ENCODE measurements at regions not wholly inside any gene's neighbourhood (a gene's known extent, or its start where the extent isn't known, plus 50 kb on each side); places are given as distances from the start of the nearest gene placed in this dataset.

DNA sequence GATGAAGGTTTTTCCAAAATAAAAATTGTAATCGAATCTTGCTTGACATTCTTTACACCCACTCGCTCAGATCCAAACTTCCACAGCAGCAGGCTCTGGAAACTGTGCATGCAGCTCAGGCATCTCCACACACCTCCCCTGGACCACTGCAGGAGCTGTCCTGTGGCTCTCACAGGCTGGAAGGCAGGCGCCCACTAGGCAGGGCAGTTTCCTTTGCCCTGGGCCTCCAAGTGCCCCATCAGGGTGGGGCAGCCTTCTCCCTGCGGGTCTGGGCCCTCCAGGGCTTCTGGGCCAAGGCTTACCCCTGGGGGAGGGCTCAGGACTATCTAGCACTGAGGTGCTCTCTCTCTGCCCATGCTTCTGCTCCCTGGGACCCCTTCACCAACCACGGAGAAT is 114.5 kb upstream of the RPL38 start:
- POLR2A ChIA-PET: no interaction called here
- no peak overlapping the region for H3K4me3 ChIP-seq

DNA sequence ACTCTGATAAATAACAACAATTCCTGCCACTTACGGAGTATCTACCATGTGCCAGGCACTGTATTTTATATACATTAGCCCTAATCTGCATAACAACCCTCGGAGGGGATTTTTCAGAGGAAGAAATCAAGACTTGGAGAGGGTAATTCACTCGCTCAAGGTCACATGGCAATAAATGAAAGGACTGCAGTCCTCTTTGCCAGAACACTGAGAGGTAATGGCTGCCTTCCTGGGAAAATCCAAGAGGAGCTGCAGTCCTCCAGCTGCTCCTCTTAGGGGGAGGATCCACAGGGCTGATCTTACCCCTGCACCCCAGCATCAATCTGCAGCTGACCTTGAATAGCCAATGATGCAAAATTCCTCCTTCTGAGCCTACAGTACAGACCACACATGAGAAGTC is 114.1 kb upstream of the RPL38 start:
- Histone ChIP-seq H3K27ac (ENCODE audit: extremely low read depth, low read depth, low read length) (no peak overlapping the region), H3K4me3 (no peak overlapping the region), H3K36me3 (ENCODE audit: control insufficient read depth, insufficient read depth, low read length) (no peaks in the 10 kb centered on the region), H4K20me1 (replicated peaks; ENCODE audit: control insufficient read depth, insufficient read depth, low read length) (no peaks in the 10 kb centered on the region), H3K79me2 (ENCODE audit: control insufficient read depth, insufficient read depth, low read length) (no peaks in the 10 kb centered on the region), H3K9ac (ENCODE audit: insufficient read depth in 1 of 2, low read depth in 2 of 2, low read length in 2 of 2) (no peak overlapping the region), H3K27me3 (ENCODE audit: control insufficient read depth in 2 of 2, insufficient read depth in 2 of 2, low read length in 2 of 2) (peaks cover 0 to 5% of the 10 kb centered on the region in 2 experiments; a peak in 2 of 5 replicates), H3K4me1 (replicated peaks in 1 of 2; ENCODE audit: control insufficient read depth in 2 of 2, insufficient read depth in 2 of 2, low read length in 2 of 2) (no peaks in the 10 kb centered on the region), H3K9me1 (ENCODE audit: control insufficient read depth, insufficient read depth, low read length) (peaks cover 3% of the 10 kb centered on the region), H3K4me2 (ENCODE audit: insufficient read depth, low read length) (no peak overlapping the region), H3K9me3 (replicated peaks; ENCODE audit: control insufficient read depth, insufficient read depth, low read depth, low read length) (no peaks in the 10 kb centered on the region), H2AFZ (ENCODE audit: low read depth, low read length) (no peak overlapping the region)
- no peak for FAIRE-seq
- intact Hi-C loops (cut with micrococcal nuclease) (no loop called here), in situ Hi-C loops (cut with MboI) (no loop called here)
- 0% methylated on average over 3 of the region's 3 CpGs for WGBS (ENCODE audit: insufficient coverage, low coverage, missing lambda C conversion rate)
- TF ChIP-seq TAF9B (IDR thresholded peaks at IDR 0.05; ENCODE audit: partially characterized antibody): no peak
- TF ChIP-seq, protein P1, sequence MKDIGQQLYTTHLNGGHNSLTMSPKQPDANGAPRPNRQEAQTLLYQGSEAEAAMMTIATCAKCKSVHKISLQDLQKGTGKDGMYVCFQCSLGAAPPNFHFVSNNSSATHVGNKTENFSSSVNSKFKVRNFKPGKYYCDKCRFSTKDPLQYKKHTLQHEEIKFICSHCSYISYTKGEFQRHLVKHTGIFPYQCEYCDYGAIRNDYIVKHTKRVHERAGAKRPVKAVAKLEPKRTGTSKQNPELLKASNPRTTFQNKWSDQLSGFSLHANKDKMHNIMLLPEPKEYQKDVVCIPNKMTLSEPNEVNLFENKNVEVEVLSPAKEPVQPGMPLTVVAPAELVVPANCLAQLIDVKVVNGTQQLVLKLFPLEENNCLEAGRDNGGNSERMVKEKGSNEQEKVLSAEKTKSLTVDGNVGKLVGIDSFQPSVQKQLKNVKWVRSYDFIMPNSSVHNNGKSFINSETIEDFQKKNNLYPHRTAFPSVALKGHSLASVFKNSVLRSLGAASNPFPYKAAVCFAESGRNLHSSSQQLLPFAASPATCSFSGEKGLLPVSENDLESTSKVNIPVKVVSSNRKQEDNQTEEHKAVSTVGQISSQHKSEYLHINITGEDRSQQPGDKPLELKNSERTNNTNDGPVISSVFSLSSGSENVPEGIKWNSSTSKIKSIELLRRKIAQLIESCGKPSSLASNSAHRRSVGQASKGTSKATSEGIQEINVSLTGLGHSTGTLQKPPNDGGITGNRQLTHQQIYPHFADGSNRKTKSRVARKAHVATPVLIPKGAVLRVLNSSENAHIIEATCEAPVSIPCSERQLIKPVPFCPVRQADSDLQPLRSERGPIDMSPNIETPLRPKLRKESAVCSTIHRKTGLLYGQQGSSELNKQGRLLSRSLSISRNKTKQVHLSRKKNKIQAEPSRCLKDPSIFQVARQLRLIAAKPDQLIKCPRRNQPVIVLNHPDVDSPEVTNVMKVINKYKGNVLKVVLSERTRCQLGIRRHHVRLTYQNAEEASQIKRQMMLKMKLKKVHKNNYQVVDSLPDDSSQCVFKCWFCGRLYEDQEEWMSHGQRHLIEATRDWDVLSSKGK (CRISPR knock-in tag; IDR thresholded peaks at IDR 0.05): no peak
- no peak for TF ChIP-seq SMARCA5 (IDR thresholded peaks at IDR 0.05)
- TF ChIP-seq TAF1 (IDR thresholded peaks at IDR 0.05; ENCODE audit: control insufficient read depth, extremely low read depth, insufficient read depth, low read length, severe bottlenecking): no peak
- TF ChIP-seq POLR2AphosphoS5 (IDR thresholded peaks at IDR 0.05; ENCODE audit: control insufficient read depth, insufficient read depth, low read depth, low read length): no peak
- DNase-seq (ENCODE audit: extremely low read depth in 1 of 4, low spot score in 3 of 4): no peak
- no peak for ATAC-seq
- POLR2A ChIA-PET: no interaction called here
- CTCF ChIA-PET (ENCODE audit: low intra/inter-chr PET ratio): no interaction called here
- BruUV-seq (replicated peaks): no TSS peak

More for the DNA sequence above, 114.5 kb upstream of the RPL38 start:
- CTCF ChIA-PET (ENCODE audit: low intra/inter-chr PET ratio): no interaction called here
- no peak for FAIRE-seq
- Histone ChIP-seq H3K4me2 (ENCODE audit: insufficient read depth, low read length) (no peak overlapping the region), H3K27me3 (ENCODE audit: control insufficient read depth in 2 of 2, insufficient read depth in 2 of 2, low read length in 2 of 2) (peaks cover 0 to 5% of the 10 kb centered on the region in 2 experiments; a peak in 2 of 5 replicates), H3K27ac (ENCODE audit: extremely low read depth, low read depth, low read length) (no peak overlapping the region), H3K36me3 (ENCODE audit: control insufficient read depth, insufficient read depth, low read length) (no peaks in the 10 kb centered on the region), H3K4me1 (replicated peaks in 1 of 2; ENCODE audit: control insufficient read depth in 2 of 2, insufficient read depth in 2 of 2, low read length in 2 of 2) (no peaks in the 10 kb centered on the region), H3K9me3 (replicated peaks; ENCODE audit: control insufficient read depth, insufficient read depth, low read depth, low read length) (no peaks in the 10 kb centered on the region), H4K20me1 (replicated peaks; ENCODE audit: control insufficient read depth, insufficient read depth, low read length) (no peaks in the 10 kb centered on the region), H3K9ac (ENCODE audit: insufficient read depth in 1 of 2, low read depth in 2 of 2, low read length in 2 of 2) (no peak overlapping the region), H2AFZ (ENCODE audit: low read depth, low read length) (no peak overlapping the region), H3K9me1 (ENCODE audit: control insufficient read depth, insufficient read depth, low read length) (peaks cover 3% of the 10 kb centered on the region), H3K79me2 (ENCODE audit: control insufficient read depth, insufficient read depth, low read length) (no peaks in the 10 kb centered on the region)
- in situ Hi-C loops (cut with MboI) (no loop called here), intact Hi-C loops (cut with micrococcal nuclease) (no loop called here)
- DNase-seq (ENCODE audit: extremely low read depth in 1 of 4, low spot score in 3 of 4): no peak
- WGBS (ENCODE audit: insufficient coverage, low coverage, missing lambda C conversion rate): 0% methylated on average over 4 of the region's 5 CpGs
- no TSS peak for BruUV-seq (replicated peaks)
- ATAC-seq: no peak
- TF ChIP-seq ERF (CRISPR knock-in tag; IDR thresholded peaks at IDR 0.05) (no peak), ZNF551 (CRISPR knock-in tag; IDR thresholded peaks at IDR 0.05) (no peak)
